SK-N-SH treated with all-trans-retinoic acid at 6 μM for 48 hours (cell line): ENCODE measurements at regions not wholly inside any gene's neighbourhood (a gene's known extent, or its start where the extent isn't known, plus 50 kb on each side); places are given as distances from the start of the nearest gene placed in this dataset.
"Not testable (repeated sequence)": the region's sequence is repeated elsewhere in the genome, so short reads cannot be mapped to it uniquely, and the experiment has no call there.

ENCODE experiments used
- ATAC-seq: fragments of 200-7000 bp; cut with Tn5 transposase; 3 replicates; pipeline ENCODE4 v1.9.1; 2020; ENCODE audit warnings: mild to moderate bottlenecking, moderate library complexity
- BACH2 ChIP-seq: fragments of 250-450 bp; sonication (Bioruptor Pico); IDR thresholded peaks from 2 replicates; pipeline ENCODE4 v1.9.0; 2021; ENCODE audit warnings: mild to moderate bottlenecking, borderline replicate concordance
- CREB5 ChIP-seq: fragments of 250-450 bp; sonication (Bioruptor Pico); IDR thresholded peaks from 2 replicates; pipeline ENCODE4 v1.5.1; 2020; ENCODE audit warnings: low read depth, mild to moderate bottlenecking, moderate library complexity
- CSDC2 ChIP-seq: fragments of 250-450 bp; sonication (Bioruptor Pico); IDR thresholded peaks from 2 replicates; pipeline ENCODE4 v1.5.0; 2020; ENCODE audit warnings: mild to moderate bottlenecking, moderate library complexity
- CSRNP3 ChIP-seq: fragments of 250-450 bp; sonication (Bioruptor Pico); IDR thresholded peaks from 2 replicates; pipeline ENCODE4 v1.5.1; 2021; ENCODE audit warnings: mild to moderate bottlenecking, moderate library complexity
- OSR1 ChIP-seq: fragments of 250-450 bp; sonication (Bioruptor Pico); IDR thresholded peaks from 2 replicates; pipeline ENCODE4 v1.8.0; 2022; ENCODE audit warnings: moderate library complexity, mild to moderate bottlenecking, inconsistent platforms
- POU6F1 ChIP-seq: fragments of 250-450 bp; sonication (Bioruptor Pico); IDR thresholded peaks from 2 replicates; pipeline ENCODE4 v1.8.0; 2021; ENCODE audit warnings: low read depth, mild to moderate bottlenecking, moderate library complexity, borderline replicate concordance
- PPARA ChIP-seq: fragments of 250-450 bp; sonication (Bioruptor Pico); IDR thresholded peaks from 2 replicates; pipeline ENCODE4 v1.5.0; 2020; ENCODE audit warnings: mild to moderate bottlenecking, borderline replicate concordance
- RARB ChIP-seq: fragments of 250-450 bp; sonication (Bioruptor Pico); IDR thresholded peaks from 2 replicates; pipeline ENCODE4 v1.8.0; 2021; ENCODE audit warnings: mild to moderate bottlenecking, moderate library complexity
- SNAI2 ChIP-seq: fragments of 250-450 bp; sonication (Bioruptor Pico); IDR thresholded peaks from 2 replicates; pipeline ENCODE4 v1.5.0; 2020; ENCODE audit warnings: mild to moderate bottlenecking, moderate library complexity
- TCF4 ChIP-seq: fragments of 250-450 bp; sonication (Bioruptor Pico); IDR thresholded peaks from 2 replicates; pipeline ENCODE4 v1.8.0; 2021; ENCODE audit warnings: mild to moderate bottlenecking, moderate library complexity, borderline replicate concordance
- TOX ChIP-seq: fragments of 250-450 bp; sonication (Bioruptor Pico); IDR thresholded peaks from 2 replicates; pipeline ENCODE4 v1.8.0; 2021; ENCODE audit warnings: mild to moderate bottlenecking, moderate library complexity, borderline replicate concordance
- TSHZ2 ChIP-seq: fragments of 250-450 bp; sonication (Bioruptor Pico); IDR thresholded peaks from 2 replicates; pipeline ENCODE4 v1.5.0; 2020; ENCODE audit warnings: mild to moderate bottlenecking, moderate library complexity
- ZC3H10 ChIP-seq: fragments of 250-450 bp; sonication (Bioruptor Pico); IDR thresholded peaks from 2 replicates; pipeline ENCODE4 v1.5.1; 2021; ENCODE audit warnings: mild to moderate bottlenecking, moderate library complexity
- ZFP3 ChIP-seq: fragments of 250-450 bp; sonication (Bioruptor Pico); IDR thresholded peaks from 2 replicates; pipeline ENCODE4 v1.5.0; 2020; ENCODE audit warnings: mild to moderate bottlenecking, moderate library complexity
- ZFP30 ChIP-seq: fragments of 450-650 bp; formaldehyde crosslinking; IDR thresholded peaks from 2 replicates; pipeline ENCODE4 v1.5.0; 2022; ENCODE audit warnings: mild to moderate bottlenecking, moderate library complexity
- ZNF565 ChIP-seq: fragments of 450-650 bp; formaldehyde crosslinking; conservative IDR thresholded peaks from 2 replicates; pipeline ENCODE4 v1.5.0; 2020; ENCODE audit warnings: low read depth, mild to moderate bottlenecking, moderate library complexity
- ZNF70 ChIP-seq: fragments of 450-650 bp; formaldehyde crosslinking; IDR thresholded peaks from 2 replicates; pipeline ENCODE4 v1.5.0; 2020; ENCODE audit warnings: mild to moderate bottlenecking, moderate library complexity

- no peak for TF ChIP-seq CSRNP3 (CRISPR knock-in tag)
- TF ChIP-seq TOX (CRISPR knock-in tag): no peak
- TF ChIP-seq ZFP30: no peak
- TF ChIP-seq ZFP3 (CRISPR knock-in tag): no peak
- TF ChIP-seq ZC3H10 (CRISPR knock-in tag): no peak
- no peak for TF ChIP-seq CSDC2 (CRISPR knock-in tag)
- TF ChIP-seq ZNF70 (CRISPR knock-in tag): no peak
- TF ChIP-seq CREB5 (CRISPR knock-in tag): no peak
- no peak for TF ChIP-seq ZNF565 (CRISPR knock-in tag)
- TF ChIP-seq TSHZ2 (CRISPR knock-in tag): no peak
- no peak for TF ChIP-seq SNAI2
- ATAC-seq: no peak
These were observed 671.2 kb downstream of the UQCRFS1 start for GRCh38 chr19:28541602-28542393.

GRCh38 chr19:28541029-28541428 lies 671.9 kb downstream of the UQCRFS1 start:
- TF ChIP-seq RARB (CRISPR knock-in tag) (no peak), CSDC2 (CRISPR knock-in tag) (no peak), SNAI2 (no peak), ZNF565 (CRISPR knock-in tag) (no peak), OSR1 (CRISPR knock-in tag) (no peak), ZFP30 (no peak), PPARA (CRISPR knock-in tag) (no peak), TOX (CRISPR knock-in tag) (no peak), TCF4 (CRISPR knock-in tag) (no peak), BACH2 (no peak), POU6F1 (CRISPR knock-in tag) (no peak), CREB5 (CRISPR knock-in tag) (no peak), TSHZ2 (CRISPR knock-in tag) (no peak), ZC3H10 (CRISPR knock-in tag) (no peak)
- ATAC-seq: no peak

GRCh38 chr19:28540385-28540784 lies 672.6 kb downstream of the UQCRFS1 start:
- ATAC-seq: not testable (repeated sequence)
